ENCODE measurements at regions not wholly inside any gene's neighbourhood (a gene's known extent, or its start where the extent isn't known, plus 50 kb on each side); places are given as distances from the start of the nearest gene placed in this dataset.

DNA sequence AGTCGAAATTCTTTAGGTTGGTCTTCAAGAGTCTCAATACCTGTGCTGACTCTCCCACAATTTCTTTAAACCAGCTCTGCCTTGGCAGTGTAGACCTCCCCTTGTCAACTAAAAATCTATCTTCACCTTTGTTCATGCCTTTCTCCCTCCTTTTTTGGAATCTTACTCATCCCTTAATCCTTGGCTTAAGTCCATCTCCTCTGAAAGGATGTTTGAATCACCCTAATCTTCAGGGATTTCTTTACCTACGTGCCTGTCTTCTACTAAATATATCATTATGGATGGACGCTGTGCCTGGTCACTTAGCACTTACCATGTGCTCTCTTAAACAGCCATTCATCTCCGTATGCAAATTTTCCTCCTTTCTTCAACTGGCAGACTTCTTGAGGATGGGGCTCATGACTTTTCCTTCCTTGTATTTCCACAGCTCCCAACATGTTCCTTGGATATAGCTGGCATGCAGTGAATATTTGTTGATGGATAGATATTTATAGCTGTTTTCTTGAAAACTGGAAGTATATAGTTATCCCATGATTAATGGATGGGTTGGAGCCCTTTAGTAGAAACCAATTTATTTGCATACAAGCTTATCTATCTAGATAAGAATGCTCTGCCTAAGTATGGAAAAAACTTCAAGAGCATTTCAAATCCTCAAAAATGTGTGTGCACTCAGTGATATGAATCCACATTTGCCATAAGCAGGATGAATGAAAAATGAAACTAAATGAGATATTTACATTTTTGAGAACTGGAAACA, 166.6 kb downstream of the SPRY1 start:
- no peak overlapping the region for H3K4me3 Mint-ChIP-seq
- H3K27ac Mint-ChIP-seq = no peak overlapping the region
- no peaks in the 10 kb centered on the region for H3K9me3 Mint-ChIP-seq
- peaks cover 7% of the 10 kb centered on the region for H3K4me1 Mint-ChIP-seq (ENCODE audit: low read depth)
- no peaks in the 10 kb centered on the region for H3K36me3 Mint-ChIP-seq (ENCODE audit: low read depth)
- H3K27me3 Mint-ChIP-seq = no peaks in the 10 kb centered on the region

DNA sequence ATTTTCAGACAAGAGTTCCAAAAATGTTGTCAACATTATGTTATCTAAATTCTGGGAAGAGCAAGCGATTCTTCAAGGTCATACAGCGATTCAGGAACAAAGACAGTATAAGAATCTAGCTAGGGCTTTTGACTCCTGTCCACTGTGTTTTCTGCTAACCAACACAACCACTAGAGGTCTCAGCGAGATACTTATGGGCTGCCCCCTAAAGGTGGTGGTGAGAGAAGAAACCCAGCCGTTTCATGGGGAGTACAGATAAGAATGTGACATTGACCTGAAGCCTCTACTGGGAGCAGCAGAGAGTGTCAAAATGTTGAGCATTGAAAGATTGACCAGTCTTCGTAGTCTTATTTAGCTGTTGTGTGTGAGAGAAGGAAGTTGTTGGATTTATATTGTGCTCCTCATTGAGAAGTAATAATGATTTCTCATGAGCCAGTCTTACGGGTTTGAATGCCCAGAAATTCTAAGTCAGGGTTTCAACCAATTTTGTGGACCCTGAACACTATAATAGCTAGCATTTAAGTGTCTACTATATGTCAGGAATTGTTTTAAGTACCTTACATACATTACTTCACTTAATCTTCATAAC, 168.3 kb downstream of the SPRY1 start:
- Mint-ChIP-seq H3K27ac (no peak overlapping the region), H3K36me3 (ENCODE audit: low read depth) (no peaks in the 10 kb centered on the region), H3K27me3 (no peaks in the 10 kb centered on the region), H3K4me1 (ENCODE audit: low read depth) (peaks cover 7% of the 10 kb centered on the region), H3K9me3 (no peaks in the 10 kb centered on the region), H3K4me3 (no peak overlapping the region)

DNA sequence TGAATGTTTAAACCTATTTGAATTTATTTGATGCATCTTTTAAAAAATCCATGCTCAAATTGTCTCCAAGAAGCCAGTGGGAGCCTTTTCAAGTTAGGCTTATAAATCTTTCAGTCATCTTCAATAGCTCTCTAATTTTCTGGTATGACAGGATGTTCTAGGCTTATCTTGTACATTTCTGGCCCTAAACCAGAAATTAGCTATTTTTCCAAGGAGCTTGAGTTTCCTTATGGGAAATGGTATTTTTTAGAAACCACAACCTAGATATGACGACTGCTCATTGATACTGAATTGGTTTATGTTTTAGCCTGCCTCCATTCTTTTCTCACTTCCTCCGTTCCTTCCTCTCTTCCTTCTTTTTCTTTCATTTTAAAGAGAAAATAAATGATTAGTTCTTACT, 172.3 kb downstream of the SPRY1 start:
- Mint-ChIP-seq H3K27ac (no peak overlapping the region), H3K9me3 (no peaks in the 10 kb centered on the region), H3K27me3 (no peaks in the 10 kb centered on the region), H3K4me3 (no peak overlapping the region), H3K36me3 (ENCODE audit: low read depth) (no peaks in the 10 kb centered on the region), H3K4me1 (ENCODE audit: low read depth) (peaks cover 7% of the 10 kb centered on the region)

DNA sequence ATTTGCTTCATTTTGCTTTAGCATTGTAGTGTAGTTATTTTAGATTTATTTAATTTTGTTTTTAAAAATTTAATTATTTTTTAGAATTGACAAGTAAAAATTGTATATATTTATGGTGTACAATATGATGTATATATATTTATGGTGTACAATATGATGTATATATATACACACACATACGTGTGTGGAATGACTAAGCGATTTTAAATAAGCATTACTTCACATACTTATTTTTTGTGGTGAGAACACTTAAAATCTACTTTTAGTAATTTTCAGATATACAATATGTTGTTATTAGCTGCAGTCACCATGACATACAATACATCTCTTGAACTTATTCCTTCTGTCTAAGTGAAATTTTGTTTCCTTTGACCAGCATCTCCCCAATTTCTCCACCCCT, 172.9 kb downstream of the SPRY1 start:
- Mint-ChIP-seq H3K9me3 (no peaks in the 10 kb centered on the region), H3K27ac (no peak overlapping the region), H3K27me3 (no peaks in the 10 kb centered on the region), H3K4me3 (no peak overlapping the region), H3K4me1 (ENCODE audit: low read depth) (peaks cover 5% of the 10 kb centered on the region), H3K36me3 (ENCODE audit: low read depth) (no peaks in the 10 kb centered on the region)

DNA sequence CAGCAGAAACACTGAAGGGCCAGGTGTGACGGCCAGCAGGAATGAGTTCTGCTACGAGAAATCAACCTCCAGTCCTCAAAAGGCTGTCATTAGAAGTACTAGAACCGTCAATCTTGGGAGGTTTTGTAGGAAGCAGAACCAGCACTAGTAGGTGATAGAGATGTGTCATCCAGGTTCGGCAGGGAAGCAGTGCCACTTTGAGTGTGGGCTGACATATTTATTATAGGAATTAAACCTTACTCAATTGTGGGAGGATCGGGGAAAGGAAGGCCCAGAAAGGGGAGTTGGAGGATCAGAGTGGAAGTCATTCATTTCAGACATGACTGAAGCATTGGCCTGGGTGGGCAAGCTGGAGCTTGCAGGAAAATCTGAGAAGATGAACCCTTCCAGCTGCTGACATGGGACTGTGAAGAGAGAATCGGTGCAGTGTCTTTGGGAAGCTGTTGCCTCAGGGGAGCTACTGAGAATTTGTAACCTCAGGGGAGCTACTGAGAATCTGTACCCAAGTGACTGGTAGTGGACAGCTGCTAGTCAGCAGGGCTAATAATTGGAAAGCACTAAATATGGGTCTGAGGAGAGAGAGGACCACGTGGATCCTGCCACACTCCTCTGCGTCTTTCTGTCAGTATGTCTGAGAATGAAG, 177.4 kb downstream of the SPRY1 start:
- H3K27me3 Mint-ChIP-seq = no peaks in the 10 kb centered on the region
- H3K27ac Mint-ChIP-seq = no peak overlapping the region
- H3K4me1 Mint-ChIP-seq (ENCODE audit: low read depth) = no peaks in the 10 kb centered on the region
- H3K4me3 Mint-ChIP-seq = no peak overlapping the region
- no peaks in the 10 kb centered on the region for H3K9me3 Mint-ChIP-seq
- H3K36me3 Mint-ChIP-seq (ENCODE audit: low read depth) = no peaks in the 10 kb centered on the region

DNA sequence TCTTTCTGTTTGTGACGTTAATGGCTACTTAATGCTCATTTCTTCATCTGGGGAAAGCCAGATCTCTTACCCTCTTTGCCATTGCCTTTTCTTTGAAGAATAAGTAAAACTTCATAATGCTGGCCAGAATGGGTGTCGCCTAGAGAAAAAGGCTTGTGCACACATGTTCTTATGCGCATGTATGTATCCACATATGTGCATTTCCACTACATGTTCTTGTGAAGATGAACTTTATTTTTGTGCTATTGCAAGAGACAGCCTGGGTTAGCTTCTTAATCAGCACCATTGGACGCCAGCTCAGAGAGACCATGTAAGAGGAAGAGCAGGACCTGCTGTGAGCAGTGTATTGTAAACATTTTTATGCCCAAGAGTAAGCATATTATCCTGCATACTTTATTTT, 178.7 kb downstream of the SPRY1 start:
- H3K27ac Mint-ChIP-seq = no peak overlapping the region
- no peak overlapping the region for H3K4me3 Mint-ChIP-seq
- peaks cover under 1% of the 10 kb centered on the region for H3K36me3 Mint-ChIP-seq (ENCODE audit: low read depth)
- no peaks in the 10 kb centered on the region for H3K27me3 Mint-ChIP-seq
- peaks cover under 1% of the 10 kb centered on the region for H3K9me3 Mint-ChIP-seq
- H3K4me1 Mint-ChIP-seq (ENCODE audit: low read depth) = no peaks in the 10 kb centered on the region

DNA sequence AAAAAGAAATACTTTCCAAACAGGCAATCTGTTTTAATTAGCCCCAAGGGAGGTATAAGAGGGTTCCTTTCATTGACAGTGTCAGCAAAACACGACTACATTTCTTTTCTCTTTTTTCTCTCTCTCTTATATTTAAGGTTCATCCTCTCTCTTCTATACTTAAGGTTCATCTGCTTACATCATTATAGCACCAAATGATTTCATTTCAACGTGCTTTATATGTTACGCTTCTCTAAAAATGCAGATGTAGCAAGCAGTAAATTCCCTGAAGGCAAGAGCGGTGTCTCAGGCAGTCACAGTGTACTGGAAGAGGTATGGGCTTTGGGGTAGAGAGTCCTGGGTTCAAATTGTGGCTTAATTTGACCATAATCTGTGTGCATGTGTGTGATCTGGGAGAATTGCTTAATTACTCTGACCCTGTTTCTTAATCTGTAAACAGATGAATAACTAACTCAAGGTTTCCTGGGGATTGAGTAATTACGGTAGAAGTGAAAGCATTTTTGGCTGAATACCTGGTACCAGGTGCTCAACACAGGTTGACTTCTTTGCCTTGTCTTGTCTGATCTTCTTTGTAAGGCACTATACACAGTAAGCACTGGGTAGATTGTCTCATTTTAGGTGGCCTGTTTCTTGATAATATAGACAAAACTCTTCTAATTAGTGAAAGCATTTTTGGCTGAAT, 180.8 kb downstream of the SPRY1 start:
- Mint-ChIP-seq H3K27me3 (no peaks in the 10 kb centered on the region), H3K4me3 (no peak overlapping the region), H3K27ac (no peak overlapping the region)

DNA sequence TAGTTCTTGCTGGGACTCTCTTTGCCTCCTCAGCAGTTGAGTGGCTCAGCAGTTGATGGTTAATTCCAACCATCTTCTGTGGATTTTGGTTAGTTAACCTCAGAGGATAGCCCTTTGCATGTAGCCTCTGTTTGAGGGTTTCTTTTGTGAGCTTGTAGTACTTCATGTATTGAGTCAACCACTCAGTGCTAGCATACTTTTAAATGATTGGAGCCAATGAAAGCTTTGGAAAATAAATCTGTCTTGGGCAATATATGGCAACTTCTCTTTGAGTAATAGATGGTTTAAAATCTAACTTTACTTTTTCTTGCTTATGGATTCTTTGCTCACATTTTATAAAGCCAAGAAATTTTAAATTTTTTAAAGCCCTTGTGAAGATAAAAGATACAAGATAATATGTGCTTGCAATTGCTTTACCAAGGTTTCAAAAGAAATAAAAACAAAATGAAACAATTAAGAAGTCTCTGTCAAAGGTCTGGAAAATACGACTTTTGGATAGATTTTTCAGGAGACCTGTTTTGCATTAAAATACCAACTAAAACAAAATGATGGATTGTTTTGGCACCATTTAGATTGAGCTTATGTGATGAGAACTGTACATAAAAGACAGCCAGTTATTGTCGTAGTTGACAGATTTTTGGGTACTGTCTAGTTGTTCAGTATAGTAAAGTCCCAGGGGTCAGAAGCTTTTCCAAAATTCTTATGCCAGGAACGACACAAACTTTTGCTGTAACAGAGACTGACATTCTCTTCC, 181.9 kb downstream of the SPRY1 start:
- peaks cover 8% of the 10 kb centered on the region for H3K36me3 Mint-ChIP-seq (ENCODE audit: low read depth)
- peaks cover 20% of the 10 kb centered on the region for H3K9me3 Mint-ChIP-seq
- H3K27me3 Mint-ChIP-seq = no peaks in the 10 kb centered on the region
- H3K4me1 Mint-ChIP-seq (ENCODE audit: low read depth) = no peaks in the 10 kb centered on the region
- no peak overlapping the region for H3K27ac Mint-ChIP-seq
- H3K4me3 Mint-ChIP-seq = no peak overlapping the region

More for the DNA sequence above, 180.8 kb downstream of the SPRY1 start:
- Mint-ChIP-seq H3K36me3 (ENCODE audit: low read depth) (peaks cover 8% of the 10 kb centered on the region), H3K9me3 (peaks cover 20% of the 10 kb centered on the region), H3K4me1 (ENCODE audit: low read depth) (no peaks in the 10 kb centered on the region)

DNA sequence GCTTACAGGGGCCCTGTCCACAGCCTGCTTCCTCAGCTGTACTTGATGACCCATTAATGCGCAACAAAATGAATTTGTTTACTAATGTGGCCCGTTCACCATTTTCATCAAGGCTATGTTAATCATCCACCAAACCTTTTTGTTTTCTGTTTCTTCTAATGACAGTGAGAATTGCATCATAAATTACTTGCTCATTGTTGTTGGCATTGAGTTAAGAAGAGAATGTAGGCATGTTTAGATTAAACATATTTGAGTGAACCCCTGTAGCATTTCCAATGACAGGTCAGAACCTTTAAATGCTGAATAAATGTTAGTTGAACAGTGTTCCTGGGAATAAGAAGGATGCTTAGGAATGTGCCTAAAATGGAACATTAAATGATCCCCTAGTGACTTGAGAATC, 183.4 kb downstream of the SPRY1 start:
- Mint-ChIP-seq H3K4me1 (ENCODE audit: low read depth) (no peaks in the 10 kb centered on the region), H3K4me3 (no peak overlapping the region), H3K27ac (no peak overlapping the region), H3K36me3 (ENCODE audit: low read depth) (peaks cover 8% of the 10 kb centered on the region), H3K9me3 (peaks cover 20% of the 10 kb centered on the region), H3K27me3 (no peaks in the 10 kb centered on the region)

DNA sequence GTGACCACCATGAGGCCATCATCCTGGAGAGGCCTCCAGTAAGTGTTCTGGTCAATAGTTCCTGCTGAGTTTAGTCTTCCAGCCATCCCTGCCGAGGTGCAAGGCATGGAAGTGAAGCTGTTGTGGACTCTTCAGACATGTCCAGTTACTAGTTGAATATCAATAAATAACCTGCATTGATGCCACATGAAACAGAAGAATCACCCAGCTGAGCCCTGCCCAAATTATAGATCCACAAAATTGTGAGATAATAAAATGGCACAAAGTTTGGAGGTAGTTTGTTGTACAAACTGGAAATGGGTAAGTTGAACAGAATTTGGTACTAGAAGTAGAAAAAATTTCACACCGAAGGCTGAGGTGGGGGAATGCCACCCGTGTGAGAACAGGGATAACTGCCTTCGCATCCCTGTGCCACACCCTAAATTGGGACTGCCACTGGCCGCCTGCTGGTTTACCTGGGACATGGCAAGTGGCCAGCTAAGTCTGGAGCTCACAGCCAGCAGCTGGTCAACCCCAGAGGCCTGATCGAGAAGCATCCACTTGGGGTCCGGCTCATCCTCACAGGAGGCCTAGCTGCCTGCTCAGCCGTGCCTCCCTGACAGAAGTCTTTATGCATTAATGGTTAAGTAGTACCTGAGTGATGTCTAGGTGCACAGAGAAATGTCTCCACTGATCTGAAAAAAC, 184.5 kb downstream of the SPRY1 start:
- H3K27me3 Mint-ChIP-seq = no peaks in the 10 kb centered on the region
- no peak overlapping the region for H3K27ac Mint-ChIP-seq
- no peak overlapping the region for H3K4me3 Mint-ChIP-seq
- H3K4me1 Mint-ChIP-seq (ENCODE audit: low read depth) = no peaks in the 10 kb centered on the region
- H3K9me3 Mint-ChIP-seq = peaks cover 20% of the 10 kb centered on the region
- H3K36me3 Mint-ChIP-seq (ENCODE audit: low read depth) = peaks cover 8% of the 10 kb centered on the region

DNA sequence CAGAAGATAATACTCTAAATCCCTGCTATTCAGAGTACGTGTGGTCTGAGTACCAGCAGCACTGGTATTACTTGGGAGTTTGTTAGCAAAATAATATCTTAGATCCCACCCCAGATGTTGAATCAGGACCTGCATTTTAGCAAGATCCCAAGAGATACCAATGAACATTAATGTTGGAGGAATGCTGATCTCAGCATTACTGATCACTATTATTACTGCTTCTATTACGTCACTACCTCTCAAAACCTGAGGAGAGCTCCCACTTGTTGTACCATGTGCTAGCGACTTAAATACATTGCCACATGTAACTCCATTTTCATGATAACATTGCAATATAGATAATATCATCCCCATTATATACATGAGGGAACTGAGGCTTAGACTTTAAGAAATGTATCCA, 185.2 kb downstream of the SPRY1 start:
- H3K4me3 Mint-ChIP-seq = no peak overlapping the region
- H3K9me3 Mint-ChIP-seq = peaks cover 20% of the 10 kb centered on the region
- H3K36me3 Mint-ChIP-seq (ENCODE audit: low read depth) = peaks cover 8% of the 10 kb centered on the region
- no peak overlapping the region for H3K27ac Mint-ChIP-seq
- H3K4me1 Mint-ChIP-seq (ENCODE audit: low read depth) = no peaks in the 10 kb centered on the region
- no peaks in the 10 kb centered on the region for H3K27me3 Mint-ChIP-seq

DNA sequence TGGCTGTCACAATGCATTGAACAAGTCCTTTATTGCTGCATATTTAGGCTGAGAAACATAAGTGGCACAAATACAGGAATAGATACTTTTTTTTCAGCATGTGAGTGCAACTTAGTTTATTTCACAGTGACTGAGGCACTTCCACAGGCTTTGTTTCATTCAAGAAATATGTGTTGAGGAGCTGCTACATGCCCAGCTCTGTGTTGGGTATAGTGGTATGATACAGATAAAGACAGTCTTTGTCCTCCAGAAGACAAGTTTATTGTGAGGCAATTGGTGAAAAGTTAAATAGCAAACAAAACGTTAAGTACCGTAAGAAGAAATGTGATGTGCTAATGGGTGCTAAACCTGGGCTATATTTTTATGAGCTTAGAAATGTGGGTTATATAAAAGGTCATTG, 186.4 kb downstream of the SPRY1 start:
- peaks cover under 1% of the 10 kb centered on the region for H3K4me1 Mint-ChIP-seq (ENCODE audit: low read depth)
- no peaks in the 10 kb centered on the region for H3K27me3 Mint-ChIP-seq
- no peak overlapping the region for H3K27ac Mint-ChIP-seq
- peaks cover 20% of the 10 kb centered on the region for H3K9me3 Mint-ChIP-seq
- H3K4me3 Mint-ChIP-seq = no peak overlapping the region
- peaks cover 8% of the 10 kb centered on the region for H3K36me3 Mint-ChIP-seq (ENCODE audit: low read depth)

DNA sequence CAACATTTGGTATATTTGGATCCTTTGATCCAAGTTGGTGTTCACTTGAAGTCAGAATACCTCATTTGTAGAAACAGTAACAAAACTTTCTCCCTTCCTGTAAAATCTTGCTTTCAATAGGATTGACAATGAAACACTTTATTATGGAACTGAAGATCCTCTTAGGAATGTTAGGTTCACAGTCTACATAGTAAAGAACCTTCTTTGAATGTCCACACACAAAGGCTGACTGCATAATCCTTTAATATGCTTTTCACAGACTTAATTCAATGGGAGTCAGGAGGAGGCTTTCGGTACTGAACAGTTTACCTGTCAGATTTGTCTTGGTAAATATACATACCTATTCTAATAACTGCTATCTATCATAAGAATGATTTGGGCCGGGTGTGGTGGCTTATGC, 188.5 kb downstream of the SPRY1 start:
- peaks cover 20% of the 10 kb centered on the region for H3K9me3 Mint-ChIP-seq
- peaks cover 8% of the 10 kb centered on the region for H3K36me3 Mint-ChIP-seq (ENCODE audit: low read depth)
- no peaks in the 10 kb centered on the region for H3K27me3 Mint-ChIP-seq
- peaks cover 10% of the 10 kb centered on the region for H3K4me1 Mint-ChIP-seq (ENCODE audit: low read depth)
- no peak overlapping the region for H3K4me3 Mint-ChIP-seq
- no peak overlapping the region for H3K27ac Mint-ChIP-seq

DNA sequence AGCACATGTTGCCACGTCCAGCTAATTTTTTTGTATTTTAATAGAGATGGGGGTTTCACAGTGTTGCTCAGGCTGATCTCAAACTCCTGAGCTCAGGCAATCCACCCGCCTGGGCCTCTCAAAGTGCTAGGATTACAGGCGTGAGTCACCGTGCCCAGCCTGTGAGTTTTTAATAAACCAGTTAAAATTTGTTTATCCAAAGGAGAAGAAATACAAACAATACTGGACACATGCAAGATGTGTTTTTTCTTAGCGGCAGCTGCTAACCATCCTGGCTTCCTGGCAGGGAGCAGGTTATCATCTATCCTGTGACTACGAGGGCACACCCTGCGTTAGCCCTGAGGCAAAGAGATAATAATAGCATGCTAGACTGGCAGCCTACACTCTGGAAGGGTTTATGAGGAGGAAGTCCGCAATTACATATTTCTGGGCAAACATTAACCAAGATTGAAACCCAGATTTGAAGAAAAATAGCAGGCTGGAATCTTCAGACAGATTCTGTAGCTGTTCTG, 191.4 kb downstream of the SPRY1 start:
- Mint-ChIP-seq H3K27ac (no peak overlapping the region), H3K36me3 (ENCODE audit: low read depth) (no peaks in the 10 kb centered on the region), H3K4me1 (ENCODE audit: low read depth) (peaks cover 10% of the 10 kb centered on the region), H3K27me3 (no peaks in the 10 kb centered on the region), H3K9me3 (no peaks in the 10 kb centered on the region), H3K4me3 (no peak overlapping the region)

All from stimulated activated naive CD8-positive, alpha-beta T cell treated with anti-CD3 and anti-CD28 coated beads, Interleukin-15, Interleukin-2, amounts not matched to agents 100 ng/mL and 50 ng/mL, for 24 hours (primary cell).